Body of pancreas (tissue), 4 donors: ENCODE measurements at regions not wholly inside any gene's neighbourhood (a gene's known extent, or its start where the extent isn't known, plus 50 kb on each side); places are given as distances from the start of the nearest gene placed in this dataset.

Experiments
- ATAC-seq: fragments of 150-250 bp; one replicate; pipeline ENCODE4 v1.9.1; 2016
- DNase-seq, 4 donors: peaks; one replicate each; pipeline ENCODE4 v3.0.0-alpha.2; 2019
- H3K27ac ChIP-seq, 4 donors: fragments of 200-600 bp; sonication (generic); 1 replicate in 3 of 4; 2 replicates in 1 of 4; pipeline versions ENCODE4 v1.5.1 to v1.6.1; 2016 to 2019; ENCODE audit warnings: mild to moderate bottlenecking in 1 of 4, mixed read lengths in 1 of 4, moderate library complexity in 1 of 4
- H3K27me3 ChIP-seq, 2 donors: fragments of 200-600 bp; sonication (generic); one replicate each; pipeline ENCODE4 v1.6.0; 2016; ENCODE audit warnings: mild to moderate bottlenecking in 1 of 2
- H3K36me3 ChIP-seq, 2 donors: fragments of 200-600 bp; sonication (generic); replicated peaks in 1 of 2; 2 replicates each; pipeline ENCODE4 v1.5.1; 2016; ENCODE audit warnings: low read depth in 2 of 2; ENCODE audit not compliant: insufficient read depth in 1 of 2
- H3K4me1 ChIP-seq: fragments of 200-600 bp; sonication (generic); one replicate; pipeline ENCODE4 v1.6.0; 2016
- H3K4me3 ChIP-seq, 2 donors: fragments of 200-600 bp; sonication (generic); 1 replicate in 1 of 2; 2 replicates in 1 of 2; pipeline ENCODE4 v1.5.1; 2016 to 2019
- H3K9me3 ChIP-seq, 3 donors: fragments of 200-600 bp; sonication (generic); 1 replicate in 2 of 3; 2 replicates in 1 of 3; pipeline ENCODE4 v1.5.1; 2016
- CTCF ChIP-seq, 7 experiments: fragments of 450-650 bp in 4 of 7; fragments of 200-600 bp in 3 of 7; sonication (generic) in 3 of 7; IDR thresholded peaks; one replicate each; pipeline ENCODE4 v1.5.1; 2016 to 2019; ENCODE audit warnings: antibody characterized with exemption in 7 of 7
- POLR2A ChIP-seq, 3 donors: fragments of 450-650 bp; IDR thresholded peaks; one replicate each; pipeline ENCODE4 v1.6.1; 2016; ENCODE audit warnings: antibody characterized with exemption in 3 of 3, mild to moderate bottlenecking in 2 of 3
- WGBS, 2 donors: methylation state at CpG; one replicate each; pipeline ENCODE4 v1.1.5; 2017; 5-methylcytosine and 5-hydroxymethylcytosine counted together
- intact Hi-C: fragments of 100-400 bp; cut with DNase I; formaldehyde crosslinking; loops from one replicate; pipeline ENCODE4 v1.15.1; 2023

DNA sequence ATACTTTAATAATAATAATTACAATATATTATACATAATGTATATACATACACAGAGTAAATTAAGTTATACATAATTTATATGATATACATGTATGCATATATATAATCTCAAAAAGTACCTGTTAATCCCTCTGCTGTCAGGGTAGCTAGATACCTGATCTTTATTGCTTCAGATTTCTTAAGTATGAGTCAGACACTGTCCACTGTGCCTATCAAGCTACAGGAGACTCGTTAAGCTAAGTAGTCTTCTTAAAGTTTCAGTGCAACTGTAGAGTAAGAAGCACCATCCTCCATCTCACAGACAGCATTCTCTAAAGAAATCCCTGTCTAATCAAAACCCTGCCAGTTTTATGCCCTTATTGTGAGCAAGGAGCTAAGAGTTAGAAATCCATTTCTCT is 428.7 kb downstream of the RERGL start:
- Histone ChIP-seq H3K4me1 (no peaks in the 10 kb centered on the region), H3K36me3 (no peaks in the 10 kb centered on the region), H3K27ac (no peak overlapping the region), H3K27me3 (no peaks in the 10 kb centered on the region), H3K4me3 (no peak overlapping the region), H3K9me3 (no peaks in the 10 kb centered on the region)
- TF ChIP-seq POLR2A (IDR thresholded peaks at IDR 0.05), result no peak
- no peak for TF ChIP-seq CTCF (IDR thresholded peaks at IDR 0.05)
- ATAC-seq (no peak), DNase-seq (no peak)
- 38 to 47% methylated on average over 1 of the region's 1 CpG for WGBS, 2 donors
- intact Hi-C loops, result no loop called here

DNA sequence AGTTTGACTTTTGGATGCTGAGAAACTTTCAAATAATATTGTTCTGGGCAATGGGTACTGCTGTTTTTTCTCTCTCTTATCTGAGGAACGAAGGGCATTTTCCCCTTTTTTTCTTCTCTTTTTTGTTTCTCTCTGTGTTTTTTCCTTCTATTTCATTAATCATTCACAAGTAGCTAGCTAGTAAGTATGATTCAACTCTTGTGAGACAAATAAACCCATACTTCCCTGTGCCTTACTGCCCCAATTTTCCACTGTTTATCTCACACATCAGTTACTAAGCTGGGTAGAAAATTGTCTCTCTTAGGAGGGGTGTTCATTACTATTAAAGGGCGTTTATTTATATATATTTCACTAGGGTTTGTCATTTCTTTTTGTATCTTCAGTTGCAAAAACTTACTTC is 437.6 kb downstream of the RERGL start:
- no peaks in the 10 kb centered on the region for H3K9me3 ChIP-seq
- H3K4me1 ChIP-seq, result no peaks in the 10 kb centered on the region
- TF ChIP-seq CTCF (IDR thresholded peaks at IDR 0.05) (no peak), POLR2A (IDR thresholded peaks at IDR 0.05) (no peak)
- DNase-seq (no peak), ATAC-seq (no peak)
- intact Hi-C loops, result no loop called here
- H3K27ac ChIP-seq, result no peak overlapping the region
- no peak overlapping the region for H3K4me3 ChIP-seq
- H3K27me3 ChIP-seq, result no peaks in the 10 kb centered on the region
- 24 to 29% methylated on average over 2 of the region's 2 CpGs for WGBS, 2 donors
- H3K36me3 ChIP-seq, result no peaks in the 10 kb centered on the region

DNA sequence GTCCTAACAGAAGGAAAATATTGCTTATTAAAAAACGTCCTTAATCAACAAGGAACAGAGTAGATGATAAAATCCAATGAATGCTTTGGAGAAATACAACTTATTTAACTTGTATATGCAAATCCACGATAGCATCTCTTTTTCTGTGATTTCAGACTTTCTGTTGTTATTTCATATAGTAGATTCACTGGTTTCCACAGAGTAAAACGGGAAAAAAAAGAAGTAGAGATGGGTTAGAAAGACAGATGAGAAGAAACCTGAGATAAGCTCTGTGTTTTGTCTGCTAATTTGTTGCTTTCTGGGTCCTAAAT is 447.7 kb downstream of the RERGL start:
- no peak overlapping the region for H3K4me3 ChIP-seq
- no peaks in the 10 kb centered on the region for H3K9me3 ChIP-seq
- WGBS, 2 donors, result 30 to 31% methylated on average over 3 of the region's 3 CpGs
- no peak for TF ChIP-seq POLR2A (IDR thresholded peaks at IDR 0.05)
- no peaks in the 10 kb centered on the region for H3K4me1 ChIP-seq
- no peaks in the 10 kb centered on the region for H3K27me3 ChIP-seq
- ATAC-seq, result no peak
- no peaks in the 10 kb centered on the region for H3K36me3 ChIP-seq
- DNase-seq, result no peak
- H3K27ac ChIP-seq, result no peak overlapping the region
- intact Hi-C loops, result no loop called here

DNA sequence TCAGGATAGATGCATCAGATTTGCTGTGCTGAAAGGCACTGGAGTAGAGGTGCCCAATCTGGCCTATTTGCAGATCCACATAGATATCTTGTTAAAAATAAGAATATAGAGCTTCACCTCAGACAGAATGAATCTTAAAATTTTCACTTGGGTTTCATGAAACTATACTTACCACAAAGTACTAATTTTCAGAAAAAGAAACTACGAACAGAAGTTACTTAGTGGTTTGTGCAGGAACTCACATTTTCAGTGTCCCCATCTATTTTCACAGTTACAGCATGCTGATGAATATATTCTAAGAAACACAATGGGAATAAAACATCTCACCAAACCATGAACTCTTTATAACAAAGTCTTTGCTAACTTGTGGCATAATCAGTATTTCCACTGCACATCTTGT is 449.4 kb downstream of the RERGL start:
- no peaks in the 10 kb centered on the region for H3K4me1 ChIP-seq
- intact Hi-C loops, result no loop called here
- DNase-seq, result no peak
- no peak for ATAC-seq
- no peaks in the 10 kb centered on the region for H3K27me3 ChIP-seq
- H3K36me3 ChIP-seq, result no peaks in the 10 kb centered on the region
- no peak overlapping the region for H3K4me3 ChIP-seq
- no peak overlapping the region for H3K27ac ChIP-seq
- no peak for TF ChIP-seq CTCF (IDR thresholded peaks at IDR 0.05)
- WGBS, 2 donors, result 75 to 80% methylated on average over 1 of the region's 1 CpG
- H3K9me3 ChIP-seq, result no peaks in the 10 kb centered on the region

- TF ChIP-seq CTCF (IDR thresholded peaks at IDR 0.05), result no peak
- no peak for TF ChIP-seq POLR2A (IDR thresholded peaks at IDR 0.05)
- Histone ChIP-seq H3K36me3 (no peaks in the 10 kb centered on the region), H3K27me3 (no peaks in the 10 kb centered on the region), H3K9me3 (no peaks in the 10 kb centered on the region), H3K4me3 (no peak overlapping the region), H3K27ac (no peak overlapping the region), H3K4me1 (no peaks in the 10 kb centered on the region)
- ATAC-seq (no peak), DNase-seq (no peak)
- WGBS, 2 donors, result 47 to 54% methylated on average over 2 of the region's 2 CpGs
- intact Hi-C loops, result no loop called here
These were observed 471.2 kb downstream of the RERGL start for GRCh38 chr12:17618831-17619230.
